ENCODE measurements at regions not wholly inside any gene's neighbourhood (a gene's known extent, or its start where the extent isn't known, plus 50 kb on each side); places are given as distances from the start of the nearest gene placed in this dataset.

DNA sequence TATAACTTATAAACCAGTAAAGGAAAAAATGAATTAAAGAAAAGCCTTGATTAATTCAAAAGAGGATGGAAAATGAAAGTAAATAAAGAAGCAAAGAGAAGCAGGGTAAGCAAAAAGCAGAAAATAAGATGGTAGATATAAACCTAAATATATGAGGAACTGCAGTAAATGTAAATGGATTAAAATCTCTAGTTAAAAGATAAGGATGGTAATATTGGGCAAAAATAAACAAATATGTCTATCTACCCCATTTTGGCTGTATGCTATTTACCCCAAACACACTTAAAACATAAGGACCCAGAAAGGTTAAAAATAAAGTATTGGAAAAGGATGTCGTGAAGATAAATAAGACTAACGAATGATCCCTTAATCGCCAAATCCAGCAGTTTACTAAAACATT, 161.9 kb downstream of the FOXD2 start:
- TF ChIP-seq SUZ12 (IDR thresholded peaks at IDR 0.05): no peak
- no peak for TF ChIP-seq FOXM1 (IDR thresholded peaks at IDR 0.05; ENCODE audit: borderline replicate concordance)
- no peak for TF ChIP-seq ZNF384 (IDR thresholded peaks at IDR 0.05)
- TF ChIP-seq, protein P1, sequence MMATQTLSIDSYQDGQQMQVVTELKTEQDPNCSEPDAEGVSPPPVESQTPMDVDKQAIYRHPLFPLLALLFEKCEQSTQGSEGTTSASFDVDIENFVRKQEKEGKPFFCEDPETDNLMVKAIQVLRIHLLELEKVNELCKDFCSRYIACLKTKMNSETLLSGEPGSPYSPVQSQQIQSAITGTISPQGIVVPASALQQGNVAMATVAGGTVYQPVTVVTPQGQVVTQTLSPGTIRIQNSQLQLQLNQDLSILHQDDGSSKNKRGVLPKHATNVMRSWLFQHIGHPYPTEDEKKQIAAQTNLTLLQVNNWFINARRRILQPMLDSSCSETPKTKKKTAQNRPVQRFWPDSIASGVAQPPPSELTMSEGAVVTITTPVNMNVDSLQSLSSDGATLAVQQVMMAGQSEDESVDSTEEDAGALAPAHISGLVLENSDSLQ (IDR thresholded peaks at IDR 0.05): no peak
- TF ChIP-seq NFRKB (IDR thresholded peaks at IDR 0.05): no peak
- no peak for TF ChIP-seq FOXA1 (IDR thresholded peaks at IDR 0.05)
- TF ChIP-seq TARDBP (IDR thresholded peaks at IDR 0.05): no peak
- TF ChIP-seq ELF4 (IDR thresholded peaks at IDR 0.05): no peak
- TF ChIP-seq SP1 (IDR thresholded peaks at IDR 0.05): no peak
- no peak for TF ChIP-seq BHLHE40 (IDR thresholded peaks at IDR 0.05; ENCODE audit: borderline replicate concordance)
- no peak for TF ChIP-seq ARNT (IDR thresholded peaks at IDR 0.05)
- TF ChIP-seq HDGF (IDR thresholded peaks at IDR 0.05; ENCODE audit: borderline replicate concordance): no peak
- TF ChIP-seq LEF1 (IDR thresholded peaks at IDR 0.05; ENCODE audit: borderline replicate concordance): no peak
- TF ChIP-seq L3MBTL2 (conservative IDR thresholded peaks at IDR 0.05): no peak

Data from HEK293T (cell line).